GM21619 (cell line): ENCODE measurements at regions not wholly inside any gene's neighbourhood (a gene's known extent, or its start where the extent isn't known, plus 50 kb on each side); places are given as distances from the start of the nearest gene placed in this dataset.
A peak's percentile ranks its signal among the peaks of the same experiment; 100 is the strongest.

ENCODE experiments used
- ATAC-seq: cut with Tn5 transposase; IDR thresholded peaks from one replicate; pipeline ENCODE4 v1.9.1; 2021; ENCODE audit not compliant: unreplicated experiment

GRCh38 chr2:8574196-8575037 lies 107.4 kb upstream of the ID2 start:
- peak; percentile 72 for ATAC-seq

DNA sequence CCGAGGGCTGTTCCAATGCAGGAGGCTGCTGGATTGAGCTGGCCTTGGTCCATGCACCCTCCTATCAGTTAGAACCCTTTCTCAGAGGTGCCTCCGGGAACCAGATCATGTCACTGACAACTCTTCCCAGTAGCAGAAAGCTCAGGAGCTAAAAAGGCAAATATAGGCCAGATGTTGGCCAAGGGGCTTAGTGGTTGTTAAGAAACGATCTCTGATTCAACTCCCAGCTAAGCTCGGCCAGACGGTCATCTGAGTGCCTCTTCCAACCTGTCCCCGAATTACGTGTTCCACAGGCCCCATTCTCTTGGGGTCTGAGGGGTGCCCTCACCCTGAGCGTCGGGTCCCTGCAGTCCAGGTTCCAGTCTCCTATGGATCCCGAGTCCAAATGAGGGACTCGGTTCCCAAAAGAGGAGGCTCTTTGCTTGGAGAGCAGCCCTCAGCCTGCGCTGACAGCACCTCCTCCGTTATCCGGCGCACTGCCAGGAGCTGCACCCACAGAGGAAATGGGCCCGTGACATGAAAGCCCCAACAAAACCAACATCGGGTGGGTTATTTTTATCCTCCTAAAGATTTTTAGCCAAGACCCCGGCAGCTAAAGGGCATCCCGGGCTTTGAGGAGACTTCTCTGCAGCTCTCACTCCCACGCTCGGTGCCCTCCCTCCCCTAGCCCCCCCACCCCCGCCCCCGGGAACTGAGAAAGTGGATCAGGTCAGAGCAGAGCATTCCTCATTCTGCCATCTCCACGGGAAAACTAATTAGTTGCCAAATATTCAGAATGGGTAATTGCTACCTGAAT lies 106.6 kb upstream of the ID2 start:
- no peak for ATAC-seq

- ATAC-seq, result no peak
Observed at GRCh38 chr2:8575834-8576423, 105.9 kb upstream of the ID2 start.

GRCh38 chr2:8576525-8577167 lies 105.2 kb upstream of the ID2 start:
- ATAC-seq, result peak; percentile 40

DNA sequence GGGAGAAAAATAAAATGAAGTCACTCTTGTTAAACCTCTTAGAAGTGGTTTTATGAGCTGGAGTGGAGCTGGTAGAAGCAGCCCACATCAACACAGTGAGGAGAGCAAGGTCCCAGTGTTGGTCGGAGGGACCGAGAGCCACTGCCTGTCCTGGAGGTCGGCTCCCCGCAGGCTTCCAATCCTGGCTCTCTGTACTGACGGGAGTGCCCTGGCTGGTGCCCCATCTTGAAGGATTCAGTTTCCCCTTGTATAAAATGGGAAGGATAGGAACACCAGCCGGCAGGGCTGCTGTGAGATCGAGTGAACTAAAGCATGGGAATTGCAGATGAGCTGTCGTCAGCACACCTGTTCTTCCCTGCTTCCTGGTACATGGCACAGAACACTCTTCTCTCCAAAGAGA lies 104.3 kb upstream of the ID2 start:
- no peak for ATAC-seq

- ATAC-seq, result no peak
Observed at GRCh38 chr2:8578335-8579244, 103.3 kb upstream of the ID2 start.

- ATAC-seq, result no peak
Observed at GRCh38 chr2:8579485-8580085, 102.3 kb upstream of the ID2 start.

- ATAC-seq, result no peak
Observed at GRCh38 chr2:8580316-8581233, 101.3 kb upstream of the ID2 start.

- no peak for ATAC-seq
Observed at GRCh38 chr2:8581234-8581561, 100.7 kb upstream of the ID2 start.

- ATAC-seq, result no peak
Observed at GRCh38 chr2:8581601-8582041, 100.2 kb upstream of the ID2 start.

DNA sequence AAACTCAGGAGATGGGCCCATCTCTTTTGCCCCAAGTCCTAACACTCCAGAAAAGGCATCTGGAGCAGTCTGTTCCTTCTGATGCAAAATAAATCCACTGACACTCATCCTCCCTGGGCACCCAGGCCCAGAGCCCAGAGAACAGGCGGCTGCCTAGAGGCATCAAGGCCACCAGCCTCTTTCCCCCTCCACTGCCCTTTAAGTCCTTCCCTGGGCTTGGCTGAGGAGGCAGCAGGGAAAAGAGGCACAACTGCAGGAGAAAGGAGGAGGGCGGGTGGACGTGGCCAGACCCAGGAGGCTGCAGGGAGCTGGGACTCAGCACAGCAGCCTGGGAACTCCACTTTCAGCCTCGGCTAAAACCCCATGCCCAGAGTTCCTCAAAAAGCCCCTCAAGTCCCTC lies 99.7 kb upstream of the ID2 start:
- ATAC-seq, result no peak

DNA sequence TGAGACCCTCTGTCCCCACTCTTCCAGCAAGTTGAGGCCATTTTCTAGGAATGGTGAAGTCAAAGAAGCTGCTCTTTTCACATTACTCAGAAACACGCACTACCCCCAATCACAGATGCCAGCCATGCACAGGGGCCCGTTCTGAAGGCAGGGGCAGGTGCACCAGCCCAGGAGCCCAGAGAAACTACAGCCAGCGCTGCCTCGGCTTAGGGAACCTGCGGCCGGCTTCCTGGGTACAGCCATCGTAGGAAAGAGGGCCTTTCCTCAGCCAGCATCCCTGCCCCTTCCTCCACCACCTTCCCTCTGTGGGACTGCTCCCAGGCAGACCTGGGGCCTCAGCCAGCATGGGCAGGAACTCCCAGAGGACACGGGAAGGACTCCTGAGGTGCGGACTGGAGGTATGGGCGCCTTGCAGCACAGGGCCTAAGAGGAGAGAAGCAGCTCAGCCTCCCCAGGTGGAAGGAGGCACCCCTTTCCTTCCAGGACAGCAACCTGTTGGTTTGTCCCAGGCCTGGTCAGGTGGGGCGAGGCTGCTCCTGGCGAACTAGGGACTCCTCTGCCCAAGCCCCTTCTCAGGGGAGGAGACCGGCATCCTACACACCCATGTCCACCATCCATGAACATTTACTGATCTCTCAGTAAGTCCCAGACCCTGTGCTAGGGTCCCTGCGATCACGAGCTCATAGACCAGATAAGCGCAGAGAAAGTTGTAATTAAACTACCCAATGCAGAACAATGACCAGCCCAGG lies 99.0 kb upstream of the ID2 start:
- no peak for ATAC-seq

DNA sequence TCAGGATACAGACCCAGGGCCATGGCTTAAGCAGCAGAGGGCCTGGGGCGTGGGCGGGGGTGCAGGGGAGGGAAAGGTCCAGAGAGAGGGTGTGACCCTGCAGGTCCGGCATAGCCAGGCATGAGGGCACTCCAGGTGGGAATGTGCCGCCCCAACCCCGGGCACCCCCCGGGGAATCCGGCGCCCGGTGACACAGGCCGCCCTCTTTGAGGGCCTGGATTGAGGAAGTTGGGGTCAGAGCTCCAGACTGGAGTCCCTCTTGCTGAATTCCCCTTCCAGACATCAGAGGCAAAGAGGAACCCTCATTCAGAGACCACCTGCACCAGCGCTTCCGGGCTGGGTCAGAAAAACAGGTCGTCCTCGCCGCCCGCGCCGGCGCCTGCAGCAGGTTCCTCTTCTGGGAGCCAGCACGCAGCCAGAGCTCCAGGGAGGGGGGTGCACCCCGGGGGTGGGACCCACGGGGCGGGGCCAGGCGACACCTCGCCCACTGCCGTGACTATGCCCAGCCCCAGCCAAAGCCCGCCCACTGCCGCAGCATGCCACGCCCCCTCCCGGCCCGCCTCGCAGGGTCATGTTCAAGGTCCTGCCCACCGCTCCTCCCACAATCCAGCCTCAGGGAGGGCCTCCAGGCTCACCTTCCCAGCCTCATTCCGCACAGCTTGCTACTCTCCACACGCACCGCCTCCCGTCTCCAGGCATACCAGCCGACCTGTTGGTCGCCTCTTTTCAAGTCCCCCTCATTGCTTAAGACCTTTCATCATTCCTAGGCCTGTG lies 98.3 kb upstream of the ID2 start:
- ATAC-seq, result peak; percentile 84

DNA sequence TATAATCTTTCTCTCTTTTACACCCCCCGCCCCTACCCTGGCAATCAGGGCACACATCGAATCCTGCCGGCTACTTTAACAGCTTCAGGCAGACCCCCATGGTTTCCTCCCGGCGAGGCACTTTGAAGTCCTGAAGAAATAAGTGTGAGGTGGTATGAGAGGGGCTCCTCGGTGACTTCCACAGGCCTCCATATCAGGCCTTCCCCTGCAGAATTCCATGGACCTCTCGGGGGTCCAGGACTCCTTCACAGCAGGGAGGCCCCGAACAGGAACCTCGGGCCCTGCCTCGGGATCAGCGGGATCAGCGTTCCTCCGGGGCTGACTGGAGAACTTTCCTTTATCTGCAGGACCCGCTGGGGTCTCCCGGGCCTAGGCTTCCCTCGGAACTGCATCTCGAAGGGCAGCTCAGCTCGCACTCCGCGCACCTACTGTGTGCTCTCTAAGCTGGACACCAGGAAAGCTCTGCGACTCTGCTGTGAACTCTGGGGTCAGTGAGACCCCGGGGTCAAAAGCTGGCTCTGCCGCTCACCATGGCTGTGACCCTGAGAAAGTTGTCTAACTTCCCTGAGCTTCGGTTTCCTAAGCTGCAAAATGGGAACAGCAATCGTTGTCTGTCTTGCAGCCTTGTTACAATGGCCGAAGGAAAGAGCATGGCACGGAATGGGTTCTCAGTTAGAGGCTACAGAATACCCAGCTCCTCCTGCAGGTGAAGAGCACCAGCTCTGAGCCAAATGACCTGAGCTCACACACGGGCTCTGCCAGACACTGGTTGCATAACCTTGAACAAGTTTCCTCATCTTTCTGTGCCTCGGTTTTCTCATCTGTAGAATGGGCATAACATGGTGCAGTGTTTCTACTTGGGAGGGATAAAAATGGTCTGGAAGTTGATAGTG lies 97.4 kb upstream of the ID2 start:
- ATAC-seq, result no peak

DNA sequence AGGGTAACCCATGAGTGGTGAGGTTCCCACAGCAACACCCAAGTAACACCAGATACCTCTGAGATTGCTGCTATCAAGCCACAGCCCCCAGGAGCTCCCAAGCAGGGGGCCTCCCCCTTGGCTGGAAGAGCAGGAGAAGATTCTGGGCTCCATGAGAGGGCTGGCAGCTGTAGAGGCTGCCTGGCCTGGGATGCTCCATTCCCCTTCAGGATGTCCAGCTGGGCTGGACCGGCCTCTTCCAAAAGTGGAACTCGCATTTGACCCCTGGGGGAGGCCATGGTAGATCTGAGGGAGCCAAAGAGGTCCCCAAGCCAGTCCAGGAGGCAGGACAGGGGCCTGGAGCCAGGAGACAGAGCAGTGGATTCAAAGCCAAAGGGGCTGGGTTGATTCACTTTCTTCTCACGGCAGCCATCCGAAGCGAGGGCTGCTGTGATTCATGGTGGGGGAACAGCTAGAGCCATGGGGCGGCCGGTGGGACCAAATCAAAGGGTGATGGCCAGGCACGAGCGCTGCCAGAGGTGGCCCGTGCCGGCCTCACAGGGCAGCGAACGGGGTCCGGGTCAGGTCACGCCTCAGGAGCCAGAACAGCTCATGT lies 95.3 kb upstream of the ID2 start:
- no peak for ATAC-seq

GRCh38 chr2:8587251-8587791 lies 94.5 kb upstream of the ID2 start:
- ATAC-seq, result no peak
